HG03175 (cell line): ENCODE measurements at regions not wholly inside any gene's neighbourhood (a gene's known extent, or its start where the extent isn't known, plus 50 kb on each side); places are given as distances from the start of the nearest gene placed in this dataset.

Experiments used
- ATAC-seq: cut with Tn5 transposase; IDR thresholded peaks from one replicate; pipeline ENCODE4 v1.9.1; 2021; ENCODE audit warnings: mild to moderate bottlenecking, moderate library complexity; ENCODE audit not compliant: unreplicated experiment

DNA sequence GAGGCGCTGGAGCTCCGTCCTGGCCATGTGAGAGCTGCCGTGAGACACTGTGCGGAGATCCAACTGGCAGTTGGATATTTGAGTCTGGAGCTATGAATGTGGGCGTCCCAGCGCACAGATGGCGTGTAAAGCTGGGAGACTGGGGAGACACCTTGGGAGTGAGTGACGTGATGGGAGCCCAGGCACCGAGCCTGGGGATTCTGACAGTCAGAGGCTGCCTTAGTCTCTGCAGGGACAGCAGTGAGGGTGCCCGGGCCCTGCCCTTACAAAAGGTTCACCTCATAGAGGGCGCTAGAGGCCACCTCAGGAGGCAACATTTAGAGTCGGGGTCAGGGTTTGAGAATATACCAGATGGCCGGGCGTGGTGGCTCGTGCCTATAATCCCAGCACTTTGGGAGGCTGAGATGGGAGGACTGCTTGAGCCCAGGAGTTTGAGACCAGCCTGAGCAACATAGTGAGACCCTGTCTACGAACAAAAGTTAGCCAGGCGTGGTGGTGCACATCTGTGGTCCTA lies 194.1 kb upstream of the GSE1 start:
- ATAC-seq, result no peak

- ATAC-seq, result no peak
Observed at GRCh38 chr16:85419503-85420408, 193.4 kb upstream of the GSE1 start.

DNA sequence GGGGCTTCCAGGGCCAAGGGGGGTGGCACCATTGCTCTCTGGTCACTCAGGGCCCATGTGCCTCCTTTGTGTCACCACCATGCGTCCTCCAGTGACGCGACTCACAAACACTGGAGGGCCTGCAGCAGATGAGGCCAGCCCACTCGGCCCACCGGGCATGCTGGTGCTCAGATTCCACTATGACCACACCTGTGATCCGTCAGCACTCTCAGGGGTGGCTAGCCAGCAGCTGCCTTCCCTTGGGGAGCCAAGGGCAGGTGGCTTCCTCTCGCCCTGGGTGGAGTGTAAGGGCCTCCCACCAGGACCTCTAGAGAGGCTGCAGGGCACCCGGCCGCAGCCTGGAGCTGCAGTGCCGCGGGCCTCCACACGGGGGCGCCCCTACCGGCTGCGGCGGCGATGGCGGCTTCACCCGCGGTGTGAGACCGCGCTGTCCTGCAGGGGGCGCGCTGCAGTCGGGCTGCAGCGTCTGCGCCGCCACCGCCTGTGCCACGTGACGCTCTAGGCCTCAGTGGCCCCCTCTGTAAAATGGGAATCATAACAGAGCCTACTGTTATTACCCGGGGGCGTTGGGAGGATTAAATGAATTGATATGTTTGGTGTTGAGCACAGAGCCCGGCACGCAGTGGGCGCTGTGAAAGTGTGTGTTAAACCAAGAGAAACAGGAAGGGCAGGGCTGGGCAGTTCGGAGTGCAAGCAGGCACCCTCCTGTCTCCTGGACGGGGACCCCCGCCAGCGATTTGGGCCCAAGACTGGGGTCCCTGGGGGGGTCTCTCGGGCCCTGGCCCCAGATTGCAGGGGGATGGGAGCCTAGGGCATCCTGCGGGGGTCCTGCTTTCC lies 192.4 kb upstream of the GSE1 start:
- ATAC-seq, result no peak

DNA sequence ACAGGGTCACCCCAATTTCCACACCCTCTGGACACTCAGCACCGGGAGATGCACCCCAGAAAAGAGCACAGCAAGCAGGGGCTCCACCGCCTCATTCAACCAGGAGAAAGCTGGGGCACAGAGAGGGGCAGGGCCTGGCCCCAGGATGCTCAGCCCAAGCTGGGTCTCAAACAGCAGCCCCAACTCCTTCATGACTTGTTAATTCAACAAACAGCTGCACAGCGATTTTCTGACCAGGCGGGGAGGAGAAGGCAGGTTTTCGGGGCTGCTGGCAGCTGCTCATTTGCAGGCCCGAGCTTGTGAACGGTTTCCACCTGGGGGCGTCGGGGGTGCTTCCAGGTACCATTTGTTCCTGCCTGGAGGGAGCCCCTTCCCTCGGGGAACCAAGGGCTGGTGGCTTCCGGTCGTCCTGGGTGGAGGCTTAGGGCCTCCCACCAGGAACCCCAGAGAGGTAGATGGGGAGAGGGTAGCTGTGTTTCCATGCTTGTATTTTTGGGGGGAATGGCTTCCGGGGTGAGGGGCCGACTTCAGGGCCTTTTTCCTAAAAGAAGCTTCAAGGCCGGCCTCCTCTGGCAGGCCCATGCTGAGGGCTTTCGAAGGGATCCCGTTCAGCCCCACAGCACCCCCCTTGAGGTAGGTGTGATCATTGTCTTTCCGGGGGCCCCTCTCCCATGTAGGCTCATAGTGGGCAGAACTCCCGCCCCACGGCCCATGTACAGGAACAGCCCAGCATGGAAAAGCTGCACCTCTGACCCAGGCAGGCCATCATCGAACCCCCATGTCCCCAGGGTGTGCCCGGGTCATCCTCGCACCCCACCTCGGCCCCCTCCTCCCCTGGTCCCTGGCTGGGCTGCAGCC lies 191.6 kb upstream of the GSE1 start:
- ATAC-seq, result no peak

GRCh38 chr16:85422196-85422631 lies 190.9 kb upstream of the GSE1 start:
- no peak for ATAC-seq

DNA sequence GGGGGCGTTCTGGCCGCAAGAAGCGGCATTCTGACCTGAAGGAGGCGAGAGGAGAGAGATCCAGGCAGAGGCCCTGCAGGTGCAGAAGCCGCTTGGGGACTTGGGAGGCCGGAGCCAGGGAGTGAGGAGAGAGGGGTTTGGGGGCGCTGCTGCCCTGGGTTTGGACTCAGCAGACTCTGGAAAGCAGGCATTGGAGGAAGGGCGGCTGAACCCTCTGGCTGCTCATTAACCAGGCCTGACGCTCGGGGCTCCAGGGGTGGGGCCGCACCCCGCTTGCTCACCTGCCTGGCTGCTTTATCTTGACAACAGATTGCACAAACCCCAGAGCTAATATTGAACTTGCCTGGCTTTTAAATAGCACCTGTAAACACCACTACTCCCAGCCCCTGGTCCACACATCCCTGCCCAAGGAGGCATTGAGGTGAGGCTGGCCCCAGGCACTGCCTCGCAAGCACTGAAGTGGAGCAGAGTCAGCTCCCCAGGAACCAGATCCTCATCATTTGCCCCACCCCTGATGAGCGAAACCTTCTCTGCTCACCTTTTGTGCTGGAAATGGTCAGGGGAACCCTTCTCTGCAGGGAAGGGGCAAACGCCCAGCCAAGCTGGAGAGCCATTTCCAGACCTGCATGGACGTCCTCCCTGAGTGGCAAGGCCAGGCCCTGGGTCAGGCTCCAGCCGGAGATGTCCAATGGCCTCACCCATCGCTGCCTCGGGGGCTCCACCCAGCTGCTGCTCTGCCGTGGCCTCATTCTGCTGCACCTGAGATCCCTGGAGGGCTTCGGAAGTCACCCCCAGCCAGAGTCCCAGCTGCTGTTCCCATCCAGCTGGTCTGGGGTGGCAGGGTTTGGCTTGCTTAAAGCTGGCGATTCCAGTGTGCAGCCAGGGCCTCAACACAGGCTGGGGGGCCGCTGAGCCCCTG lies 190.2 kb upstream of the GSE1 start:
- ATAC-seq, result no peak

- no peak for ATAC-seq
Observed at GRCh38 chr16:85423631-85424030, 189.5 kb upstream of the GSE1 start.

- no peak for ATAC-seq
Observed at GRCh38 chr16:85424260-85425073, 188.7 kb upstream of the GSE1 start.

DNA sequence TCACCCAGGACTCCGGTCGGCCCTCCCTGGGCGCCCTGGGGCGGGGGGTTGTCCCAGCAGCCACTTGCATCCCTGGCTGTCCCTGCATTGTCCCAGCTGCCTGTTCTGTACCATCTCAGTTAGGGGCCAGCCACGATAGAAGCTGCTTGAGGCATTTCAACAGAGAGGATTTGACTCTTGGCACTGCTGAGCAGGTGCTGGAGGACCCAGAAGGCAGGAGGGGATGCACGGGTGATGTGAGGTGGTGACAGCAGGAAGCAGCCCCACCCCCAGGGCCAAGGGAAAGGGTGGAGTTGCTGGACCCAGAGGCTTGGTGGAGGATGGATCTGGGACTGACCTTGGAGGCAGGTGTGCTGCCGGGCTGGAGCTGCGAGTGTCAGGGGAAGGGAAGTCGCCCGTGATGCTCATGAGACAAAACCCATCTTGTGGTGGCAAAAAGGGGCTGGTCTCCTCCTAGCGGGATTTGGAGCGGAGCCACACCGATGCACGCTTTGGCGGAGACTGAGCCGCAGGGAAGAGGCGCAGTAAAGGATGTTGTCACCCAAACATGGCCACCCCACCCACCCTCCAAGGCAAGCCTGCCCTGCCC lies 188.0 kb upstream of the GSE1 start:
- ATAC-seq, result no peak

GRCh38 chr16:85426806-85427205 lies 186.3 kb upstream of the GSE1 start:
- no peak for ATAC-seq

DNA sequence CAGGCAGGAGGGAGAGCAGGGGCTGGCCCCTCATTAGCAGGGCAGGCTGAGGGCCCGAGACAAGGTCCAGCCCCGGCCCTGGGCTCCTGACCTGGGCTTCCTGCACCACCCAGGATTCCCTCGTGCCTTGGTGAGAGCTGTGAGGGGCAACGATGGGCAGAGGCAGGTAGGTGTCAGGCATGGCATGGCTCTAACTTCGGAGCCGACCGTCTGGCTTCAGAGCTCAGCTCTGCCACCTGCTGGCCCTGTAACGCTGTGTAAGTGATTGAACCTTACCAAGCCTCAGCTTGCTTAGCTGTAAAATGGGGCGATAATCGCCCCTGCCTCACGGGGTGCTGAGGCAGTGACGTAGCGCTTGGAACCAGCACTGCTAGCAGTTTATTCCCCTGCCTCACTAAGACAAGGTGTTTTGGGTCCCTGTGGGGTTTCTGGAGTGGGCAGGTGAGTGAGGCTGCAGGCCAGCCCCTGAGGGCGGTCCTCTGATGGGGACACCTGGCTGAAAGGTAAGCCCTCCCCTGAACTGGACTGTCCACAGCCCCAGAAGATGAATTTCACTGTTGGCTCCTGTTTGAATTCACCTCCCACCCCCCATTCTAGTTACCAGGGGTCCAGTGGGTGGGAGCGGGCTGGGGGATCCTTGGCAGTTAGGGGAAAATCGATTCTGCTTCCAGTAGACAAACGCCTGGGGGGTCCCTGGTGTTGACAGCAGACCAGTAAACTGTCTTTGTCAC lies 184.8 kb upstream of the GSE1 start:
- no peak for ATAC-seq

- ATAC-seq, result no peak
Observed at GRCh38 chr16:85428899-85429775, 184.0 kb upstream of the GSE1 start.

DNA sequence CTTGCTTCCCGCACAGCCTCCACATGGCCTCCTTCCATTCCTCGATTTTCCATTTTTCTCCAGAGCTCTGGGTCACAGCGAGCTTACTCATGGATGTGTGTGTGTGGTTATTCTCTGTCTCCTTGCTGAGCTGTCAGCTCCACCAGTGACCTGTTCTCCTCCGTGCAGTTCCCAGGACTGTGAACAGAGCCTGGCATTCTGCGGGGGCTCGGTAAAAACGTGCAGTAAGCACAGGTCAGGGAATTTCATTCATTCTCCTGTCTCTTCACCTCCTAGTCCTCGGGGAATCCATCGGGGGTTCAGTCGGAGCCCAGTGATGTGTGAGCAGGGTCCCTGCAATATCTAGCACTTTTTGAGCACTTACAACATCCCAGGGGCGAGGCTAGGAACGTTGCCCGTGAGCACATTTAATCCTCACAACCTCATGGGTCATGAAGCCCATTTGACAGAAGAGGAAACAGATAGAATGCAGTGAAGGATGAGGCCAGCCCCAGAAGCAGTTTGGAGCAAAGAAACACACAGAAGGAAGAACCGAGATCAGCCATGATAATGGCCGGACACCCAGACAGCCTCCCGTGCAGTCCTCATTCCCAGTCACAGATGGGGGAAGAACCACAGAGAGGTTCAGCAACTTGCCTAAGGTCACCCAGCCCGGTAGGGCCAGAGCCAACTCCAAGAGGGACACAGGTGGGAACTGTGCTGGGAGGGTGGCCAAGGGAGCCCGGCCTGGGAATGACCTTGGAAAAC lies 183.2 kb upstream of the GSE1 start:
- ATAC-seq, result no peak

DNA sequence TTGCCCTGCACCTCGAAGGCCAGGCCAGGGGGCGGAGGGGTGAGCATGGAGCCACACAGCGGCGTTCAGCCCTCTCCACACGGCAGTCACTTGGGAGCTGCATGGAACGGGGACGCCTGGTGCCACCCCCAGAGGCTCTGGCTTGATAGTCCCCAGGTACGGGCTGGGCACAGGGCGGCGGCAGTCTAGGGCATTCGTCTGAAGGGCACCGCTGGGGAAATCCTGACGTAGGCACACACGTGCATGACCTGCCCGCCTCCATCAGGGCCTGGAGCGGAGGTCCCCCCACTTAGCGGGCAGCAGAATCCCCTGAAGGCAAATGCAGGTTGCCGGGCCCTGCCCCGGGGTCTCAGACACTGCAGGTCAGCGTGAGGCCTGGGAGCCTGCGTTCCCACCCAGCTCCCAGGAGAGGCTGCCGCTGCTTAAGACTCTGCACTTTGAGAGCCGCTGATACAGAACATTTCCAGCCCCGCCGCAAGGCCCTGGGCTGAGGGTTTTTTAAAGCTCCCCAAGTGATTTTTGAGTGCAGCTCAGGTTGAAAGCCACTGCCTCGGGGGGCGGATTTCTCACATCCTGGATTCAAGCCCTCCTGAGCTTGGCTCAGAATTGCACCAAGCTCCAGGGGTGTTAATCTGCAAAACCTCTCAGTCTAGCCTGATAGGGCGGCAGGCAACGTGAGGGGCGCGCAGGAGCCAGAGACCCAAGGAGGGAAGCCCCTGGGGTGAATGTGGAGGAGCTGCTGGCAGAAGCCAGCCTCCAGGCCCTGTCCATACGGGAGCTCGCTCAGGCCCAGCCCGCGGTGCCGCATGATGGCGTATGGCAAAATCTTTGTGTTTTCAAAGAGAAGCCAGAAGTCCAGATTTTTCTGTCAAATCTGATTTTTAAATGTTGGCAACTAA lies 182.3 kb upstream of the GSE1 start:
- no peak for ATAC-seq
